Activated T-helper 2 cell treated with anti-CD3 and anti-CD28 coated beads, Interferon-gamma antibody, Interleukin-2, Interleukin-4, amounts not matched to agents 10 μg/mL and 5 μg/mL and 100 μg/mL, durations not matched to agents 14 hours and 24 hours and 36 hours (primary cell): ENCODE measurements at regions not wholly inside any gene's neighbourhood (a gene's known extent, or its start where the extent isn't known, plus 50 kb on each side); places are given as distances from the start of the nearest gene placed in this dataset.

Source experiments
- DNase-seq: peaks from one replicate; pipeline ENCODE4 v3.0.0; 2021; ENCODE audit warnings: low spot score
- H3K27ac Mint-ChIP-seq: one replicate; pipeline ENCODE4 v1.8.0; 2021; ENCODE audit warnings: mixed read lengths
- H3K27me3 Mint-ChIP-seq: one replicate; pipeline ENCODE4 v1.8.0; 2021; ENCODE audit warnings: low read depth, mixed read lengths
- H3K36me3 Mint-ChIP-seq: one replicate; pipeline ENCODE4 v1.8.0; 2021; ENCODE audit warnings: low read depth, mixed read lengths
- H3K4me1 Mint-ChIP-seq: one replicate; pipeline ENCODE4 v1.8.0; 2021; ENCODE audit warnings: low read depth, mixed read lengths
- H3K4me3 Mint-ChIP-seq: one replicate; pipeline ENCODE4 v1.8.0; 2021; ENCODE audit warnings: low read depth, mild to moderate bottlenecking, moderate library complexity, mixed read lengths
- H3K9me3 Mint-ChIP-seq: one replicate; pipeline ENCODE4 v1.8.0; 2021; ENCODE audit warnings: mixed read lengths
- intact Hi-C: fragments of 100-400 bp; cut with micrococcal nuclease; formaldehyde crosslinking; loops from one replicate; pipeline ENCODE4 v1.15.1; 2023

DNA sequence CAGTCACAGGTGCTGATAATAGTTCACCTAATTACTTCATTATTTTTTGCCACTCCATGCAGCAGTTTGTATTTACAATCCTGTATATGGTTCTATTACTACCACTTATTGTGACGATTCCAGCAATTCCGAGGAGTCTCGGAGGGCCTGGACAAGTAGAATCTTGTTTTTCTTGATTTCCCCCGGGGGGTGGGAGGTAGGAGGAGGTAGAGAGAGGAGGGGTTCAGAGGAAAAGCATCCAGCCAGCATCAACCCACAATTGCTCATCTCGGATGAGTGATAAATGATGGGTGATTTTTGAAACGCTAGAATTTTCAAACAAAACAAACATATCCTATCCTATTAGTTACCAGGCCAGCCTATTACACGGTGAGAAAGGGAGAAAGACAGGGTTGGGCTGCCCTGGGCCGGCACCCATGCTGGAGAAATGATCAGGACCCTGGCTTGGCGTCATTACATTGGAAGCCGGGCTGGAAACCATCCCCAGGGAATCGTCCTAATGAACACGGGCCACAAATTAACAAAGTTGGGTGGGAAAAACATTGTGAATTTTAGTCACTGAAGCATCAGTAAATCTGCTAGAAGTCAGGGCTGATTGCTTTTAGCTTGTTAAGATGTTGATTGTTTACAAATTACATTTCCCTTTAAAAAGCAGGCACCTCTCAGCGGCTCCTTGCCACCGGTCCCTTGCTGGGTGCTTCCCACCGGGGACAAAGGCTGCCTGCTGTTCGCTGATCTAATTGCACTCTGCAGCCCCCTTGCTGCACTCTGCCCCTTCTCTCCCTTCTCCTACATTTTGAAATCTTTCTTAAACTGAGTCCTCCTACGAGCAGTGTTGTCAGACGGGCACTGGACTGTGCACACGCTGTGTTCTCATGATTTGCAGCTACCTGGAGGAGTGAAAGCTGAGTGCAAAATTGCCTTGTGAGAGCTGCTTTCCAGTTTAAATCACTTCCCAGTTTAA lies 95.5 kb downstream of the FAM204A start:
- Mint-ChIP-seq H3K27ac (no peak overlapping the region), H3K4me1 (no peaks in the 10 kb centered on the region), H3K36me3 (no peaks in the 10 kb centered on the region), H3K9me3 (no peaks in the 10 kb centered on the region), H3K27me3 (peaks cover 44% of the 10 kb centered on the region), H3K4me3 (no peak overlapping the region)
- DNase-seq = no peak
- intact Hi-C loops = loop anchor here (10.0 kb wide), 2 partner anchors 1082 to 1112 kb away; partner anchors contain the start of gene VAX1

DNA sequence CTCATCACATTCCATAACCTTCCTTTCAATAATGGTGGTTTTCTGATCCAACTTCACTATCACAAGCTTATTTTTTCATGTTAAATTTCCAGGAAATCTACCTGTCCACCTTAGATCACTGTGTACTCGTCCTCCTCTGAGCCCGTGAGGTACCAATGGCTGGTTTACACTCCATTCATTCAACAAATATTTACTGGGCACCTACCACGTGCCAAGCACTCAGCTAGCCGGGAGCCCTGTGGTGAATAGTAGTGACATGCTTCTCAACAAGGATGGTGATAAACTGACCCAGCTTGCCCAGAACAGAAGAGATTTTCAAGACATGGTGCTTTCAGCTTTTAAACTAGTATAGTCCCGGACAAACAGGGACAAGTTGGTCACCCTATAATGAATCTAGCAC lies 98.2 kb downstream of the FAM204A start:
- Mint-ChIP-seq H3K27ac (no peak overlapping the region), H3K4me3 (no peak overlapping the region), H3K27me3 (peaks cover 39% of the 10 kb centered on the region), H3K9me3 (no peaks in the 10 kb centered on the region), H3K36me3 (no peaks in the 10 kb centered on the region), H3K4me1 (no peaks in the 10 kb centered on the region)
- intact Hi-C loops = loop anchor here (5.0 to 10.0 kb wide), 3 partner anchors 692 to 1109 kb away; partner anchors contain the start of gene VAX1
- no peak for DNase-seq

DNA sequence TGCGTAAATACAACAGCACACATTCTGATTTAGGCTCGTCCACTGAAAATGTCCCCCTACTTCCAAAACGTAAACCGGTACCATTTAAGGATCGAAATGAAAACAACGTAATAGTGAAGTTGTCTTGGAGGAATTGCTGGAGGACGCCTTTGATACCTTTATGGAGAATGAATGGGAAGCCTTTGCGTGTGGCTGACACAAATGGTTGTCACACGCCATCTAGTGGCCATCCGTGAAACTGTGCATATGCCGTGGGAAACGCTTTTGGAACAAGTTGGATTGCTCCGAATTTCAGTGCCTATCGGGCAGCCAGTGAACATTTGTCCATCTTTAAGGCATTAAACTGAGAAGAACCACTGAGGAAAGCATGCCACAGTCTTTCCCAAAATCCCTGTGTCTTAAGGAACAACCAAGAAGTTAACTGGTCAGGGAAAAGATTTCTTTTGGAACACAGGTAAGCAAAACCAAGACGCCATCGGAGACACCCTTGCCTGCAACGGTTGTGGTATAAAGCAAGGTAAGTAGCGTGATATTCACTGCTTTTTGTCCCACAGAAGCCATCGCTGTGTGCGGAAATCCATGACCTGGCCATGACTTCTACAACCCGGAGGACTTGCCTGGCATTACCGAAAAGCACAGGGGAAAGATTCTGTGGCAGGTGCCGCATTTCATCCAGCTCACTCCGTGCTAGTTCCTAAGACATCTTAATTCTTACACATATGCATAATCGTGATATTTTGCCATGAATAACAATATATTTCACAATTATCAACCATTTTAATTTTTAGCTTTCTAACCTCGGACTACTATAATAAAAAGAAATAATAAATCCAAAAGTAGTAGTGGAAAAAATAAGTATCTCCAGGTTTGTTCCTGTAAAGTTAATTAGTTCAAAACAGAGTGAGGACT lies 100.6 kb downstream of the FAM204A start:
- Mint-ChIP-seq H3K27ac (no peak overlapping the region), H3K27me3 (peaks cover 26% of the 10 kb centered on the region), H3K9me3 (no peaks in the 10 kb centered on the region), H3K4me1 (no peaks in the 10 kb centered on the region), H3K4me3 (no peak overlapping the region), H3K36me3 (no peaks in the 10 kb centered on the region)
- intact Hi-C loops = loop anchor here (1.0 to 10.0 kb wide), 5 partner anchors 689 to 1107 kb away; partner anchors contain the start of gene VAX1
- peak; percentile 43 for DNase-seq

DNA sequence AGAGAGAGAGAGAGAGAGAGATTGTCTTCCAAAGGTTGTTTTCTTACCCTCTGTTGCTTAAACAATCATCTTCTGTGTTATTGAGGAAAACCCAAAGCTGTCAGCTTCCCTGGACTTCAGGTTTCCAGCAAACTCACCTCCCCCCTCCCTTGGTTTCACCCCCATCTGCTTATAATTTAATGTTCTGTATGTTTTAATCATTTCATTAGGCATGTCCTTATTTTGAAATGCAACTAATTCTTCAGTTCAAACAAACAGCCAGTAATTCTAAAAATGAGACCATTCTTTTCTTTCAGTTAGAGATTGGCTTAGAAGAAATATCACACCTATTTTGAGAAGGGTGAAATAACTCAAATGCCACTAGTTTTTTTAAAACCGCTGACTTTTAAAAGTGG lies 102.9 kb downstream of the FAM204A start:
- H3K27ac Mint-ChIP-seq = no peak overlapping the region
- H3K4me3 Mint-ChIP-seq = no peak overlapping the region
- H3K9me3 Mint-ChIP-seq = no peaks in the 10 kb centered on the region
- H3K27me3 Mint-ChIP-seq = peaks cover 12% of the 10 kb centered on the region
- intact Hi-C loops = no loop called here
- no peaks in the 10 kb centered on the region for H3K4me1 Mint-ChIP-seq
- no peaks in the 10 kb centered on the region for H3K36me3 Mint-ChIP-seq
- no peak for DNase-seq

DNA sequence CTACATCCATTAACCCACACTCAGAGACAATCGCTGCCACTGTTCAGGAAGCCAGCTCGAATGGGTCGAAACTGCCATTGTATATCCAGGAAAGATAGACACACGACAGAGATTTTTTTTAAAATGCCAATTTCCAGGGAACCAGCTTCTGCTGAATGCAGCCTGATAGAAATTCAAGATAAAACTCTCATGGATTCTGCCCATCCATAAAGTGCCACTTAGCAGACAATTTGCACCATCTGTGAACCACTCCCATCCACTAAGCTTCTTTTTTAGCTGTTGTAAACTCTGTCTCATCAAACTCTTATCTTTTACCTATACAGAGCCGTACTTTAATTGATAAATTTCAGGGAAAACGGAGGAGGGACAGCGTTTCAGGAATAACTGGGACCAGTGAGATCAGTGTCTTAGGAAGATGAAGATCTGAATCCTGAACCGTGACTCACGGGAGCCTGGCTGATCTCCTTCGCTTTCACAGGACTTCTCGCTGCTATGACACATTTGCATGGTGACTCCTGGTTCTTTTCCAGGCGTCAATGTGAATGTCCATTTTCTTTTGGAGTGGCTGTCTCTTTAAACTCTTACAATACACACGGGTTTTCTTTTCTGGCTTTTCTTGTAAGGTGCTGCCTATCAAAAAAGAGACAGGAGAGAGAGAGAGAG lies 103.4 kb downstream of the FAM204A start:
- intact Hi-C loops = no loop called here
- peaks cover 7% of the 10 kb centered on the region for H3K27me3 Mint-ChIP-seq
- no peak overlapping the region for H3K27ac Mint-ChIP-seq
- no peak overlapping the region for H3K4me3 Mint-ChIP-seq
- H3K4me1 Mint-ChIP-seq = no peaks in the 10 kb centered on the region
- no peaks in the 10 kb centered on the region for H3K9me3 Mint-ChIP-seq
- no peak for DNase-seq
- H3K36me3 Mint-ChIP-seq = no peaks in the 10 kb centered on the region

DNA sequence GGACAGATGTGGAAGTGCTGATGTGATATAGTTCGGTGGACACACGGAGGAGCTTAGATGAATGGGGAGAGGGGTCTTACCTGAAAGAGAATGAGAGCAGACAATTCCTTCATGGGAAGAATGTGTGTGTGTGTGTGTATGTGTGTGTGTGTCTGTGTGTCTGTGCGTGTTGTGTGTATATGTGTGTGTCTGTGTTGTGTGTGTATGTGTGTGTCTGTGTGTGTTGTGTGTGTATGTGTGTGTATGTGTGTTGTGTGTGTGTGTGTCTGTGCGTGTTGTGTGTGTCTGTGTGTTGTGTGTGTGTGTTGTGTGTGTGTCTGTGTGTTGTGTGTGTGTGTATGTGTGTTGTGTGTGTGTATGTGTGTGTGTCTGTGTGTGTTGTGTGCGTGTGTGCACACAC lies 104.2 kb downstream of the FAM204A start:
- intact Hi-C loops = no loop called here
- no peaks in the 10 kb centered on the region for H3K4me1 Mint-ChIP-seq
- no peak overlapping the region for H3K4me3 Mint-ChIP-seq
- no peak overlapping the region for H3K27ac Mint-ChIP-seq
- no peak for DNase-seq
- peaks cover 7% of the 10 kb centered on the region for H3K27me3 Mint-ChIP-seq
- H3K36me3 Mint-ChIP-seq = no peaks in the 10 kb centered on the region
- no peaks in the 10 kb centered on the region for H3K9me3 Mint-ChIP-seq

DNA sequence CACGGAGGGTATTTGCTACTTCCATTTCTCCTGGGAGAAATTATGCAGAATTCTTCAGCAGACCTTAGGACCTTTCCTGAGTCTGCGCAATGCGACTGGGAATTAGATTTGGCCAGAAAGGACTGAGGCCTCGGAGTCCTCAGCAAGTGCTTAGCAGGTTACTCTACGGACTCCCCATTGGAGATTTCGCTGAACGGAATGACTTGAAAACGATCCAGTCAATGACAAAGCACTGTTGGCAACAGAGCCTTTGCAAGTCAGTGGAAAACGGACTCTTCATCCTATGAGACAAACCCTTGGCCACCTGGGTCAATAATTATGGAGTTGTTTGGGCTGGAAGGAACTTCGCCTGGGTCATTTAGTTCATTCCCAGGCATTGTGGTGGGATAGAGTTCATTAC lies 107.4 kb downstream of the FAM204A start:
- Mint-ChIP-seq H3K36me3 (no peaks in the 10 kb centered on the region), H3K4me1 (no peaks in the 10 kb centered on the region), H3K4me3 (no peak overlapping the region), H3K27me3 (peaks cover 2% of the 10 kb centered on the region), H3K27ac (no peak overlapping the region), H3K9me3 (no peaks in the 10 kb centered on the region)
- intact Hi-C loops = no loop called here
- no peak for DNase-seq

DNA sequence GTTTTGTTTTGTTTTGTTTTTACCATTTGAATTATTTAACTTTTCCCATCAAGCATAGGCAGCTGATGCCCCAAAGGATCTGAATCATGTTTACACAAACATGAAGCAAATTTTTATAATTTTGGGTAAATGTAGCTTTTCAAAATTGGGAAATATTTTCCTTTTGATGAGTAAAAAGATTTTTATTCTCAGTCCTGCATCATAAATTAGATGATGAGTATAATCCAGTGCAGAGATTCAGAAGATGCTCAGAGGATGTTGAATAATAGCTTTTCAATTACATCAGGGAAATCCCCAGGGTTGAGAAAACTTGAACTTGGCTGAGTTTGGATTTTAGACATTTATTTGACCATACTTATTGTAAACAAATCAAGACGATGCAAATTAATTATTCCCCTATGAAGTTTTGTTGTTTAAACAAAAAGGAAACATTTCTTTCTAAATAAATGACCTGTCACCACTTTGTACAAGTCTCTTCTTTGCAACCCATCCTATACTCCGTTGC lies 121.7 kb downstream of the FAM204A start:
- Mint-ChIP-seq H3K27ac (no peak overlapping the region), H3K36me3 (no peaks in the 10 kb centered on the region), H3K4me3 (no peak overlapping the region), H3K4me1 (no peaks in the 10 kb centered on the region), H3K9me3 (no peaks in the 10 kb centered on the region), H3K27me3 (no peaks in the 10 kb centered on the region)
- intact Hi-C loops = no loop called here
- no peak for DNase-seq

DNA sequence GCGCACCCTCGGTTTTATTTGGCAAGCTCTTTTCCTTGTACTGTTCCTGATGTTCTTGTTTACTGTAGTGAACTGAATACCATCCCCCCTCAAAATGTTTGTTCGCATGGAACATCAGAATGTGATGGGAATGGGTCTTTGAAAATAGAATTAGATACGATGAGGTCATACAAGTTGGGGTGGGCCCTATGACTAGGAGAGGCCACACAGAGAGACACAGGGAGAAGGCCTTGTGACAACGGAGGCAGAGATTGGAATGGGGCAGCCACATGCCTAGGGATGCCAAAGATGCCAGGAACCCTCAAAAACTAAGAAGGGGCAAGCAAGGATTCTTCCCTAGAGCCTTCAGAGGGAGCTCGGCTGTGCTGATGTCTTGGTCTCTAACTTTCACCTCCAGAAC lies 123.6 kb downstream of the FAM204A start:
- H3K4me3 Mint-ChIP-seq = no peak overlapping the region
- H3K36me3 Mint-ChIP-seq = no peaks in the 10 kb centered on the region
- no peaks in the 10 kb centered on the region for H3K9me3 Mint-ChIP-seq
- intact Hi-C loops = no loop called here
- no peaks in the 10 kb centered on the region for H3K27me3 Mint-ChIP-seq
- H3K4me1 Mint-ChIP-seq = no peaks in the 10 kb centered on the region
- H3K27ac Mint-ChIP-seq = no peak overlapping the region
- DNase-seq = no peak

DNA sequence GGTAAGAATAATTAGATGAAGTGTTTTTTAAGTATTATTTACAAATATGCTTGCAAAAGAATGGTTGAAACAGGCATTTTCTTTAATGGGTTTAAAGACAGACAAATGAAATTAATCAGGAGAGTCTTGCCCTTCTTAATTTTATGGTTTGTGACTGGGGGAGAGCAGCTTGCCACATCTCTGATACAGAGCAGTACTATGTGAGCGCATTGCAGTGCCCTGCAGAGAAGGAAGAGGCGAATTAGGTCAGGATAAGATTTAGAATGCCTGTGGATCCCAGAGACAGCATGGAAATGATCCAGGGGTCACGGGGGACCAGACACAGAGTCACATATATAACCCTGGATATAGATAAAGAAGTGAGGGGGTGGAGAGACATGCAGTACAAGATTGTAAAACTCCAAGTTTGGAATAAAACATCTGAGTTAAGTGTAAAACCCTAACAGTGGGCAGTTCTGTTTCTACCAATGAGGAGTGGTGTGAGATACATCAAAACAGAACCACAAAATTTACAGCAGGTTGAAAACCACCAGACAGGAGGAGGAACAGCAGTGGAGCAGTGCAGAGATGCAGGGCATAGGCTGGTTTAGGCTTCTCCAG lies 125.5 kb downstream of the FAM204A start:
- Mint-ChIP-seq H3K27ac (no peak overlapping the region), H3K9me3 (no peaks in the 10 kb centered on the region), H3K27me3 (no peaks in the 10 kb centered on the region), H3K4me1 (no peaks in the 10 kb centered on the region), H3K36me3 (no peaks in the 10 kb centered on the region), H3K4me3 (no peak overlapping the region)
- intact Hi-C loops = no loop called here
- DNase-seq = no peak

DNA sequence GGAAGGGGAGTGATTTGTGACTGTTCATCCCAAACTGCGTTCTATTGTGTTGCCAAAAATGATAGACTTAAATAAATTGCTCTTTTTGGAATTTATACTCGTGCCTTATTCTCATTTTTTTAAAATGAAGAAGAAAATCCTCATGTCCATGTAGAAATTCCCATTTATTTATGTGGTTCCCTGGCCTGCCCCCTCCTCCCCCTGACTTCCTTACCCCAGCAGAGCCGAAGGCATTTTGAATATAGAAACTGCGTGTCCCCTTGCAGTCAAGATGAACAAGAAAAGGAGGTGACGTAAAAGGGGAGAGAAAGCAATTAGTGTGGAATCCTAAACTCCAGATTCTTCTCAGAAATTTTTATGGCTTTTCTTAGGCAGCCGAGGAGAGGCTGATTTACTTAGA lies 126.1 kb downstream of the FAM204A start:
- Mint-ChIP-seq H3K4me3 (no peak overlapping the region), H3K36me3 (no peaks in the 10 kb centered on the region), H3K9me3 (no peaks in the 10 kb centered on the region), H3K4me1 (no peaks in the 10 kb centered on the region), H3K27me3 (no peaks in the 10 kb centered on the region), H3K27ac (no peak overlapping the region)
- DNase-seq = no peak
- intact Hi-C loops = no loop called here

DNA sequence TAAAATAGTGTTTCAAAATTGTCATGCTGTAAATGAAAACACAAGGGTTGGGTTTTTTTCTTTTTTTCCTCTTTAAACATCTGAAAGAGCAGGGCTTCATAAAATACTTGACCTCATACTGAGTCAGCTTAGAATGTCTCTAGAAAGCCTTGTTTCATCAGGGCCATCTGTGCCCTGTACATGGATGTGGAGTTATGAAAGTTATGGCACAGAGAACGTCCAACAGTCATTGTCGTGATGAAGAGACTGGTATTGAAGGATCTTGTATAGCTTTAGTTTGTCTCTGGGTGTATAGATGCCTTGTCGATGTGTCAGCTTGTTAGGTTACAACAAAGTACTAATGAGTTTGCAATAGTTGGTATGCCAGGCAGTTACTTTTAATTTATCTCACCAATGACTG lies 127.3 kb downstream of the FAM204A start:
- Mint-ChIP-seq H3K4me3 (no peak overlapping the region), H3K36me3 (no peaks in the 10 kb centered on the region), H3K4me1 (no peaks in the 10 kb centered on the region), H3K27ac (no peak overlapping the region), H3K27me3 (no peaks in the 10 kb centered on the region), H3K9me3 (no peaks in the 10 kb centered on the region)
- intact Hi-C loops = no loop called here
- DNase-seq = no peak
